Natural killer cell (primary cell): ENCODE measurements at regions not wholly inside any gene's neighbourhood (a gene's known extent, or its start where the extent isn't known, plus 50 kb on each side); places are given as distances from the start of the nearest gene placed in this dataset.

Experiments
- ATAC-seq, 3 donors: fragments of 150-1000 bp in 2 of 3; fragments of 200-7000 bp in 1 of 3; cut with Tn5 transposase; 1 replicate in 1 of 3; 2 replicates in 2 of 3; pipeline ENCODE4 v1.10.0; 2021; ENCODE audit warnings: mild to moderate bottlenecking in 2 of 3, moderate library complexity in 2 of 3
- DNase-seq, 2 donors: peaks; one replicate each; pipeline versions ENCODE4 v3.0.0 to v3.0.0-alpha.2; 2013 to 2021; ENCODE audit warnings: mixed read lengths in 1 of 2
- H3K27ac ChIP-seq: one replicate; pipeline ENCODE4 v1.5.1; 2013; ENCODE audit warnings: mild to moderate bottlenecking, low read length
- H3K27me3 ChIP-seq: one replicate; pipeline ENCODE4 v1.6.1; 2013; ENCODE audit warnings: low read length; ENCODE audit not compliant: control insufficient read depth, insufficient read depth
- H3K36me3 ChIP-seq: one replicate; pipeline ENCODE4 v1.6.1; 2013; ENCODE audit warnings: low read length; ENCODE audit not compliant: control insufficient read depth, insufficient read depth
- H3K4me1 ChIP-seq: one replicate; pipeline ENCODE4 v1.6.1; 2013; ENCODE audit warnings: low read length; ENCODE audit not compliant: control insufficient read depth, insufficient read depth
- H3K4me3 ChIP-seq: one replicate; pipeline ENCODE4 v1.5.1; 2013; ENCODE audit warnings: low read length
- H3K9me3 ChIP-seq: one replicate; pipeline ENCODE4 v1.6.1; 2013; ENCODE audit warnings: low read length; ENCODE audit not compliant: control insufficient read depth, insufficient read depth
- H3K27ac Mint-ChIP-seq, 2 donors: one replicate each; pipeline ENCODE4 v1.8.0; 2022; ENCODE audit warnings: mild to moderate bottlenecking in 2 of 2, mixed read lengths in 2 of 2, moderate library complexity in 1 of 2
- H3K27me3 Mint-ChIP-seq, 2 donors: one replicate each; pipeline ENCODE4 v1.8.0; 2022; ENCODE audit warnings: low read depth in 2 of 2, mixed read lengths in 2 of 2
- H3K36me3 Mint-ChIP-seq: one replicate; pipeline ENCODE4 v1.8.0; 2022; ENCODE audit warnings: mixed read lengths
- H3K4me1 Mint-ChIP-seq, 2 donors: one replicate each; pipeline ENCODE4 v1.8.0; 2022; ENCODE audit warnings: mixed read lengths in 2 of 2
- H3K4me3 Mint-ChIP-seq: one replicate; pipeline ENCODE4 v1.8.0; 2022; ENCODE audit warnings: mild to moderate bottlenecking, moderate library complexity, mixed read lengths
- H3K9me3 Mint-ChIP-seq, 2 donors: one replicate each; pipeline ENCODE4 v1.8.0; 2022; ENCODE audit warnings: mixed read lengths in 2 of 2
- WGBS: methylation state at CpG from one replicate; pipeline ENCODE4 v1.1.7; 2013; ENCODE audit warnings: missing lambda C conversion rate; ENCODE audit not compliant: insufficient coverage; 5-methylcytosine and 5-hydroxymethylcytosine counted together
- intact Hi-C: fragments of 100-400 bp; cut with micrococcal nuclease; formaldehyde crosslinking; loops from one replicate; pipeline ENCODE4 v1.14.2; 2022
- TF ChIP-seq, protein P1 (sequence below): fragments of 200-600 bp; IDR thresholded peaks from one replicate; pipeline ENCODE4 v1.8.0; 2022; ENCODE audit warnings: antibody characterized with exemption

DNA sequence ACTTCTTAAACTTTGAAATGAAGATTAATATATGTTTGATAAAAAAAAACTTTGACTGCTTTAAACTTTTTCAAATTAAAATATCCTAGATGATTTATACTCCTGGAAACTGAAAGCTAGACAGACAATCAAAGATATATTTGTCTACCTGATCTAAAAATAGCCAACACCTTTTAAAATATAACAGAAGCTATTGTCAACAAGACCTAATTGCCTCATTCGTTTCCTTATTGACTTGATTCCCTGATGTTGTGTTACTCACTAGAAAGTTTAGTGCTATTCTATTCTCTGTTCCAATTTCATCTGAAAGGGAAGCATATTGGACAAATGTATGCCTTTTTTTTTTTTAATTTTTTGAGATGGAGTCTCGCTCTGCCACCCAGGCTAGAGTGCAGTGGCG is 445.6 kb upstream of the ADAMTS5 start:
- intact Hi-C loops: no loop called here
- H3K27ac ChIP-seq: no peak overlapping the region
- WGBS: 87% methylated on average over 3 of the region's 3 CpGs

DNA sequence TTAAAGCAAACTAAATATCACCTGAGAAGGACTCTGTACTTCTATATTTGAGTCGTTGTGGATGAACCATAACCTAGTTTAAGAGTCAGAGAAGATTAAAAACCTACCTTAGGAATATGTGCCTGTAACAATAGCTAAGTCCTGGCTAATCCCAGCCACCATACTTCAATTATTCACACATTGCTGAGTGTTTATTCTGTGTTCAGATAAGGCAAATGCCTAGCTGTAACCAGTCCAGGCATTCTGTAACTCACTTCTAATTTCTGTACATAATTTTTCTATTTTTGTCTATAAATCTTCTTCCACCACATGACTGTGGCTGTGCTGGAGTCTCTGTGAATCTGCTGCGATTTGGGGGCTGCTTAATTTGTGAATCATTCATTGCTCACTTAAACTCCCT is 441.9 kb upstream of the ADAMTS5 start:
- no peaks in the 10 kb centered on the region for H3K27me3 Mint-ChIP-seq
- WGBS: 90% methylated on average over 1 of the region's 2 CpGs
- H3K27ac Mint-ChIP-seq: no peak overlapping the region
- no peaks in the 10 kb centered on the region for H3K36me3 ChIP-seq
- intact Hi-C loops: no loop called here
- H3K27me3 ChIP-seq: no peaks in the 10 kb centered on the region
- H3K36me3 Mint-ChIP-seq: no peaks in the 10 kb centered on the region
- TF ChIP-seq, protein P1, sequence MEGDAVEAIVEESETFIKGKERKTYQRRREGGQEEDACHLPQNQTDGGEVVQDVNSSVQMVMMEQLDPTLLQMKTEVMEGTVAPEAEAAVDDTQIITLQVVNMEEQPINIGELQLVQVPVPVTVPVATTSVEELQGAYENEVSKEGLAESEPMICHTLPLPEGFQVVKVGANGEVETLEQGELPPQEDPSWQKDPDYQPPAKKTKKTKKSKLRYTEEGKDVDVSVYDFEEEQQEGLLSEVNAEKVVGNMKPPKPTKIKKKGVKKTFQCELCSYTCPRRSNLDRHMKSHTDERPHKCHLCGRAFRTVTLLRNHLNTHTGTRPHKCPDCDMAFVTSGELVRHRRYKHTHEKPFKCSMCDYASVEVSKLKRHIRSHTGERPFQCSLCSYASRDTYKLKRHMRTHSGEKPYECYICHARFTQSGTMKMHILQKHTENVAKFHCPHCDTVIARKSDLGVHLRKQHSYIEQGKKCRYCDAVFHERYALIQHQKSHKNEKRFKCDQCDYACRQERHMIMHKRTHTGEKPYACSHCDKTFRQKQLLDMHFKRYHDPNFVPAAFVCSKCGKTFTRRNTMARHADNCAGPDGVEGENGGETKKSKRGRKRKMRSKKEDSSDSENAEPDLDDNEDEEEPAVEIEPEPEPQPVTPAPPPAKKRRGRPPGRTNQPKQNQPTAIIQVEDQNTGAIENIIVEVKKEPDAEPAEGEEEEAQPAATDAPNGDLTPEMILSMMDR: no peak
- H3K4me1 ChIP-seq: no peaks in the 10 kb centered on the region
- peaks cover 4 to 9% of the 10 kb centered on the region in 2 donors for H3K9me3 Mint-ChIP-seq
- H3K4me3 ChIP-seq: no peak overlapping the region
- ATAC-seq (no peak), DNase-seq (no peak)
- H3K4me1 Mint-ChIP-seq: no peaks in the 10 kb centered on the region
- no peak overlapping the region for H3K4me3 Mint-ChIP-seq
- peaks cover 4% of the 10 kb centered on the region for H3K9me3 ChIP-seq
- H3K27ac ChIP-seq: no peak overlapping the region

More for the DNA sequence above, 445.6 kb upstream of the ADAMTS5 start:
- Mint-ChIP-seq H3K27me3 (no peaks in the 10 kb centered on the region), H3K9me3 (peaks cover 8 to 10% of the 10 kb centered on the region in 2 donors), H3K4me1 (no peaks in the 10 kb centered on the region), H3K36me3 (no peaks in the 10 kb centered on the region), H3K27ac (no peak overlapping the region), H3K4me3 (no peak overlapping the region)
- no peak overlapping the region for H3K4me3 ChIP-seq
- DNase-seq: no peak
- no peaks in the 10 kb centered on the region for H3K36me3 ChIP-seq
- peaks cover 9% of the 10 kb centered on the region for H3K9me3 ChIP-seq
- TF ChIP-seq, protein P1: no peak
- ATAC-seq: no peak
- no peaks in the 10 kb centered on the region for H3K4me1 ChIP-seq
- no peaks in the 10 kb centered on the region for H3K27me3 ChIP-seq

DNA sequence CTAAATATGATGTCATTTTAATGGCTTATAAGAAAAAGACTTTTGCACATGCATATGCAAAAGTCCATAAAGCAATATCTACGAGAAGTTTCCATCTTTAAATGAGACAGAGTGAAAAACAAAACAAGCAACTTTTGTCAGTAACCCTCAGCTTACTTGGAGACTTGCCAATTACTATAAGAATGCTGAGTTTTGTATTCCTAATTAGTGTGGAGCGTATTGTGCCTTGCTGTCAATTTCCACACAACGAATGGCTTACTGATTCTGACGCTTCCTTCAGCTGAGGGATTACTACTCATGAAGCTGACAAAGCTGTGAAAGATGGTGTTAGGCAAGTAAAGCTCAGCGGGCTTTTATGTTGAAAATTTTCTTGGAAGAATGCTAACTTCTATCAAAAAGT is 440.4 kb upstream of the ADAMTS5 start:
- 82% methylated on average over 4 of the region's 5 CpGs for WGBS
- Mint-ChIP-seq H3K36me3 (no peaks in the 10 kb centered on the region), H3K27ac (no peak overlapping the region), H3K4me1 (no peaks in the 10 kb centered on the region), H3K4me3 (no peak overlapping the region), H3K9me3 (peaks cover 4 to 9% of the 10 kb centered on the region in 2 donors), H3K27me3 (no peaks in the 10 kb centered on the region)
- no peak for DNase-seq
- TF ChIP-seq, protein P1: no peak
- ATAC-seq: no peak
- Histone ChIP-seq H3K27me3 (no peaks in the 10 kb centered on the region), H3K36me3 (no peaks in the 10 kb centered on the region), H3K4me1 (no peaks in the 10 kb centered on the region), H3K9me3 (peaks cover 4% of the 10 kb centered on the region), H3K4me3 (no peak overlapping the region), H3K27ac (no peak overlapping the region)
- intact Hi-C loops: no loop called here

DNA sequence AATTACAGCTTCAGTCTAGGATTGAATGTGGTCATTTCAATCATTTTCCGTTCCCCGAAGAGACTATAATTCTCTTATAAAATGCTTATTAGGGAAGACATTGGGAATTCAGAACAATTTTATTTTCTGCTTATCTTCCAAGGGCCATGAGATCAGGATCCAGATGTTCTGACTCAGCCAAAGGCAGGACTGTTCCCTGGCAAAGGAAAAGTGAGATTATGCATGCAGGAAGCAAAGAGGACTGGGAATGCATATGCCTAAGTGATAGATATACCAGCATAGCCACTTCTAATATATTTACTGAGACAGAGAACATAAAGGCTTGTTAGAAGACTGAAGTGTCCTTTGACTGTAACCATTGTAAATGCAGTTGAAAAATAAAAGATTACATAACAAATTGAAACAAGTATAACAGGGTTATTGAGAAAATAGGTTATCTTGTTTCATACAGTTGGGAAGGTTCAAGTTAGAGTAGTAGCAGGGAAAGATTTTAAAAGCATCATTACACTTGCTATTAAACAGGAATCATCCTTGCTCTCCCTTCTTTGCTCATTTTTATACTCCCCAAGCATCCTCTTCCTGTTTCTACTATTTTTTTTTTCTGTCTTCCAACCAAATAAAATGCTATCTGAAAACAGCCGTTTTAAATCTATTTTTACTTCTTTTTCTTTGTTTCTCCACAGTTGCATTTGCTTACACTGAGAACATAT is 439.6 kb upstream of the ADAMTS5 start:
- intact Hi-C loops: no loop called here
- ATAC-seq: no peak

More for the DNA sequence above, 439.6 kb upstream of the ADAMTS5 start:
- no peak overlapping the region for H3K4me3 ChIP-seq
- Mint-ChIP-seq H3K9me3 (peaks cover 6 to 9% of the 10 kb centered on the region in 2 donors), H3K36me3 (no peaks in the 10 kb centered on the region), H3K27me3 (no peaks in the 10 kb centered on the region), H3K4me3 (no peak overlapping the region), H3K27ac (no peak overlapping the region), H3K4me1 (no peaks in the 10 kb centered on the region)
- DNase-seq: no peak
- TF ChIP-seq, protein P1: no peak
- H3K4me1 ChIP-seq: no peaks in the 10 kb centered on the region
- no peak overlapping the region for H3K27ac ChIP-seq
- no peaks in the 10 kb centered on the region for H3K27me3 ChIP-seq
- no peaks in the 10 kb centered on the region for H3K36me3 ChIP-seq
- 53% methylated on average over 1 of the region's 3 CpGs for WGBS
- peaks cover 4% of the 10 kb centered on the region for H3K9me3 ChIP-seq
